ENCODE measurements at regions not wholly inside any gene's neighbourhood (a gene's known extent, or its start where the extent isn't known, plus 50 kb on each side); places are given as distances from the start of the nearest gene placed in this dataset.

GRCh38 chr6:139427199-139427598, 52.8 kb upstream of the CITED2 start:
- H3K4me1 ChIP-seq (ENCODE audit: control insufficient read depth in 2 of 2, insufficient read depth in 2 of 2, low read length in 2 of 2): no peaks in the 10 kb centered on the region
- H3K9me3 ChIP-seq (ENCODE audit: control insufficient read depth in 2 of 2, insufficient read depth in 1 of 2, low read length in 1 of 2): peaks cover 0 to 1% of the 10 kb centered on the region in 2 donors
- H3K4me3 ChIP-seq (ENCODE audit: low read length in 2 of 2): no peak overlapping the region
- H3K27me3 ChIP-seq (ENCODE audit: control insufficient read depth in 2 of 2, insufficient read depth in 1 of 2, low read length in 1 of 2): no peaks in the 10 kb centered on the region
- DNase-seq (ENCODE audit: low read depth in 6 of 9, low spot score in 9 of 9): no peak
- H3K27ac ChIP-seq (ENCODE audit: low read depth in 1 of 2, low read length in 1 of 2): peak overlapping the region; percentile 2 to 19
- H3K36me3 ChIP-seq (ENCODE audit: control insufficient read depth in 2 of 2, insufficient read depth in 2 of 2, low read length in 1 of 2): no peaks in the 10 kb centered on the region

- WGBS: 93% methylated on average over 9 of the region's 9 CpGs
- Histone ChIP-seq H3K36me3 (ENCODE audit: control insufficient read depth in 2 of 2, insufficient read depth in 2 of 2, low read length in 1 of 2) (no peaks in the 10 kb centered on the region), H3K4me3 (ENCODE audit: low read length in 2 of 2) (no peak overlapping the region), H3K4me1 (ENCODE audit: control insufficient read depth in 2 of 2, insufficient read depth in 2 of 2, low read length in 2 of 2) (no peaks in the 10 kb centered on the region), H3K9me3 (ENCODE audit: control insufficient read depth in 2 of 2, insufficient read depth in 1 of 2, low read length in 1 of 2) (no peaks in the 10 kb centered on the region), H3K27me3 (ENCODE audit: control insufficient read depth in 2 of 2, insufficient read depth in 1 of 2, low read length in 1 of 2) (no peaks in the 10 kb centered on the region), H3K27ac (ENCODE audit: low read depth in 1 of 2, low read length in 1 of 2) (peak overlapping the region in 1 of 2 donors; percentile 2)
- DNase-seq (ENCODE audit: low read depth in 6 of 9, low spot score in 9 of 9): no peak
These were observed 52.3 kb upstream of the CITED2 start for GRCh38 chr6:139426795-139427194.

- Histone ChIP-seq H3K9me3 (ENCODE audit: control insufficient read depth in 2 of 2, insufficient read depth in 1 of 2, low read length in 1 of 2) (no peaks in the 10 kb centered on the region), H3K4me1 (ENCODE audit: control insufficient read depth in 2 of 2, insufficient read depth in 2 of 2, low read length in 2 of 2) (no peaks in the 10 kb centered on the region), H3K4me3 (ENCODE audit: low read length in 2 of 2) (no peak overlapping the region), H3K36me3 (ENCODE audit: control insufficient read depth in 2 of 2, insufficient read depth in 2 of 2, low read length in 1 of 2) (no peaks in the 10 kb centered on the region), H3K27me3 (ENCODE audit: control insufficient read depth in 2 of 2, insufficient read depth in 1 of 2, low read length in 1 of 2) (no peaks in the 10 kb centered on the region), H3K27ac (ENCODE audit: low read depth in 1 of 2, low read length in 1 of 2) (no peak overlapping the region)
- no peak for DNase-seq (ENCODE audit: low read depth in 6 of 9, low spot score in 9 of 9)
- WGBS: 80% methylated on average over 2 of the region's 2 CpGs
These were observed 51.3 kb upstream of the CITED2 start for GRCh38 chr6:139425780-139426179.

GRCh38 chr6:139423971-139424667, 49.7 kb upstream of the CITED2 start:
- H3K27ac ChIP-seq (ENCODE audit: low read depth in 1 of 2, low read length in 1 of 2): no peak overlapping the region
- WGBS: 92% methylated on average over 12 of the region's 12 CpGs

More at GRCh38 chr6:139423971-139424667, 49.7 kb upstream of the CITED2 start:
- Histone ChIP-seq H3K4me1 (ENCODE audit: control insufficient read depth in 2 of 2, insufficient read depth in 2 of 2, low read length in 2 of 2) (no peaks in the 10 kb centered on the region), H3K27me3 (ENCODE audit: control insufficient read depth in 2 of 2, insufficient read depth in 1 of 2, low read length in 1 of 2) (no peaks in the 10 kb centered on the region), H3K4me3 (ENCODE audit: low read length in 2 of 2) (no peak overlapping the region), H3K9me3 (ENCODE audit: control insufficient read depth in 2 of 2, insufficient read depth in 1 of 2, low read length in 1 of 2) (no peaks in the 10 kb centered on the region), H3K36me3 (ENCODE audit: control insufficient read depth in 2 of 2, insufficient read depth in 2 of 2, low read length in 1 of 2) (no peaks in the 10 kb centered on the region)
- no peak for DNase-seq (ENCODE audit: low read depth in 6 of 9, low spot score in 9 of 9)

All from thymus (tissue), 11 donors.